NCI-H1417 treated with DMSO at 0.1 percent for 48 hours (cell line): ENCODE measurements at regions not wholly inside any gene's neighbourhood (a gene's known extent, or its start where the extent isn't known, plus 50 kb on each side); places are given as distances from the start of the nearest gene placed in this dataset.
"Not testable (repeated sequence)": the region's sequence is repeated elsewhere in the genome, so short reads cannot be mapped to it uniquely, and the experiment has no call there.

ENCODE experiments used
- DNase-seq: peaks from one replicate; lab custom pipeline; 2025; lab: John Stamatoyannopoulos, UW

- DNase-seq, result no peak
Observed at GRCh38 chr5:162990856-162991497, 446.4 kb upstream of the CCNG1 start.

GRCh38 chr5:162995568-162995967 is 441.8 kb upstream of the CCNG1 start:
- DNase-seq, result no peak

- no peak for DNase-seq
Observed at GRCh38 chr5:162996053-162996452, 441.3 kb upstream of the CCNG1 start.

- no peak for DNase-seq
Observed at GRCh38 chr5:163005949-163006348, 431.4 kb upstream of the CCNG1 start.

- DNase-seq, result no peak
Observed at GRCh38 chr5:163022582-163023128, 414.7 kb upstream of the CCNG1 start.

GRCh38 chr5:163023846-163024245 is 413.5 kb upstream of the CCNG1 start:
- no peak for DNase-seq

- DNase-seq, result no peak
Observed at GRCh38 chr5:163024936-163025335, 412.5 kb upstream of the CCNG1 start.

- no peak for DNase-seq
Observed at GRCh38 chr5:163033656-163034055, 403.7 kb upstream of the CCNG1 start.

GRCh38 chr5:163041254-163041653 is 396.1 kb upstream of the CCNG1 start:
- no peak for DNase-seq

- no peak for DNase-seq
Observed at GRCh38 chr5:163079618-163080017, 357.8 kb upstream of the CCNG1 start.

GRCh38 chr5:163089230-163089629 is 348.2 kb upstream of the CCNG1 start:
- no peak for DNase-seq

- DNase-seq, result no peak
Observed at GRCh38 chr5:163089926-163090325, 347.5 kb upstream of the CCNG1 start.

- no peak for DNase-seq
Observed at GRCh38 chr5:163094492-163095180, 342.8 kb upstream of the CCNG1 start.

- DNase-seq, result no peak
Observed at GRCh38 chr5:163104464-163104863, 332.9 kb upstream of the CCNG1 start.

GRCh38 chr5:163105456-163105855 is 331.9 kb upstream of the CCNG1 start:
- no peak for DNase-seq

- DNase-seq, result no peak
Observed at GRCh38 chr5:163106098-163106497, 331.3 kb upstream of the CCNG1 start.

- DNase-seq, result no peak
Observed at GRCh38 chr5:163108351-163108750, 329.0 kb upstream of the CCNG1 start.

- DNase-seq, result no peak
Observed at GRCh38 chr5:163115011-163115410, 322.4 kb upstream of the CCNG1 start.

- not testable (repeated sequence) for DNase-seq
Observed at GRCh38 chr5:163116618-163117017, 320.8 kb upstream of the CCNG1 start.

- DNase-seq, result no peak
Observed at GRCh38 chr5:163134061-163134460, 303.3 kb upstream of the CCNG1 start.

GRCh38 chr5:163135849-163136248 is 301.5 kb upstream of the CCNG1 start:
- no peak for DNase-seq

GRCh38 chr5:163161512-163161911 is 275.9 kb upstream of the CCNG1 start:
- no peak for DNase-seq

GRCh38 chr5:163162645-163163044 is 274.8 kb upstream of the CCNG1 start:
- no peak for DNase-seq

- DNase-seq, result no peak
Observed at GRCh38 chr5:163163858-163164257, 273.5 kb upstream of the CCNG1 start.
